Testis (tissue), 2 donors: ENCODE measurements at regions not wholly inside any gene's neighbourhood (a gene's known extent, or its start where the extent isn't known, plus 50 kb on each side); places are given as distances from the start of the nearest gene placed in this dataset.

Source experiments
- DNase-seq: peaks from one replicate; pipeline ENCODE4 v3.0.0-alpha.2; 2019
- H3K27ac ChIP-seq, 2 donors: fragments of 200-600 bp; sonication (generic); one replicate each; pipeline ENCODE4 v1.5.1; 2019
- H3K27me3 ChIP-seq: fragments of 200-600 bp; sonication (generic); one replicate; pipeline ENCODE4 v1.5.1; 2019
- H3K36me3 ChIP-seq: fragments of 200-600 bp; sonication (generic); one replicate; pipeline ENCODE4 v1.5.1; 2017; ENCODE audit warnings: low read depth; ENCODE audit errors: missing control alignments
- H3K4me1 ChIP-seq: fragments of 200-600 bp; sonication (generic); one replicate; pipeline ENCODE4 v1.5.1; 2019
- H3K4me3 ChIP-seq, 2 donors: fragments of 200-600 bp; sonication (generic); one replicate each; pipeline ENCODE4 v1.5.1; 2017 to 2019
- H3K9me3 ChIP-seq: fragments of 200-600 bp; sonication (generic); one replicate; pipeline ENCODE4 v1.5.1; 2017
- POLR2A ChIP-seq: fragments of 450-650 bp; IDR thresholded peaks from one replicate; pipeline ENCODE4 v1.6.1; 2017; ENCODE audit warnings: antibody characterized with exemption, mild to moderate bottlenecking, moderate library complexity
- WGBS, 2 donors: methylation state at CpG; one replicate each; pipeline ENCODE4 v1.1.5; 2018; 5-methylcytosine and 5-hydroxymethylcytosine counted together
- intact Hi-C: fragments of 100-400 bp; cut with DNase I; formaldehyde crosslinking; loops from one replicate; pipeline ENCODE4 v1.15.1; 2023; ENCODE audit warnings: low total_unique reads
- TF ChIP-seq, protein P1 (sequence below), 3 experiments: fragments of 450-650 bp in 2 of 3; fragments of 200-600 bp in 1 of 3; sonication (generic) in 1 of 3; IDR thresholded peaks; one replicate each; pipeline ENCODE4 v1.5.1; 2016 to 2019; ENCODE audit warnings: antibody characterized with exemption in 3 of 3, mild to moderate bottlenecking in 2 of 3, moderate library complexity in 1 of 3

DNA sequence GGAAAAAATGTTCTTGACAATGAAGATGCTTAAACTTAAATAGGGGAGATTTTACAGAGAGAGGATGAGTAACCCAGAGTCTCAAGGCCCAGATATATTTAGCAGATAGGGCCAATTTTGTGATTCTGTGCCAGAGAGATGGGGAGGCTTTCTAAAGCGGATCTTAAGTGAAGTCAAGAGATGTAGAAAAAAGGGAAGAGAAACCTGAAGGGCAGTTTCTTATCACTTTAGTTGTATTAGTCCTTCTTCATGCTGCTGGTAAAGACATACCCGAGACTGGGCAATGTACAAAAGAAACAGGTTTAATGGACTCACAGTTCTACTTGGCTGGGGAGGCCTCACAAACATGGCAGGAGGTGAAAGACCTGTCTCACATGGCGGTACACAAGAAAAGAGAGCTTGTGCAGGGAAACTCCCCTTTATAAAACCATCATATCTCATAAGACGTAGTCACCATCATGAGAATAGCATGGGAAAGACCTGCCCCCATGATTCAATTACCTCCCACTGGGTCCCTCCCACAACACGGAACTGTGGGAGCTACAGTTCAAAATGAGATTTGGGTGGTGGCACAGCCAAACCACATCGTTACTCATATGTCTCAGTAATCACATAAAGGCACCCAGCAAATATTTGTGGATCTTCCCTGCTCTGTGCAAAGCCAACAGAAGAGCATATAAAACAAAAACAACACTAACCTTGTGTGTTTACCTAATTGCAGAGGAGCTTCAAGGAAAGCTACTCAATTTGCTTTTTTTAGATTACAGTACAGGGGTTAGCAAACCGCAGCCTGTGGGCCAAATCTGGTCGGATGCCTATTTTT is 102.6 kb upstream of the MYCBP2 start:
- no peak for DNase-seq
- TF ChIP-seq, protein P1, sequence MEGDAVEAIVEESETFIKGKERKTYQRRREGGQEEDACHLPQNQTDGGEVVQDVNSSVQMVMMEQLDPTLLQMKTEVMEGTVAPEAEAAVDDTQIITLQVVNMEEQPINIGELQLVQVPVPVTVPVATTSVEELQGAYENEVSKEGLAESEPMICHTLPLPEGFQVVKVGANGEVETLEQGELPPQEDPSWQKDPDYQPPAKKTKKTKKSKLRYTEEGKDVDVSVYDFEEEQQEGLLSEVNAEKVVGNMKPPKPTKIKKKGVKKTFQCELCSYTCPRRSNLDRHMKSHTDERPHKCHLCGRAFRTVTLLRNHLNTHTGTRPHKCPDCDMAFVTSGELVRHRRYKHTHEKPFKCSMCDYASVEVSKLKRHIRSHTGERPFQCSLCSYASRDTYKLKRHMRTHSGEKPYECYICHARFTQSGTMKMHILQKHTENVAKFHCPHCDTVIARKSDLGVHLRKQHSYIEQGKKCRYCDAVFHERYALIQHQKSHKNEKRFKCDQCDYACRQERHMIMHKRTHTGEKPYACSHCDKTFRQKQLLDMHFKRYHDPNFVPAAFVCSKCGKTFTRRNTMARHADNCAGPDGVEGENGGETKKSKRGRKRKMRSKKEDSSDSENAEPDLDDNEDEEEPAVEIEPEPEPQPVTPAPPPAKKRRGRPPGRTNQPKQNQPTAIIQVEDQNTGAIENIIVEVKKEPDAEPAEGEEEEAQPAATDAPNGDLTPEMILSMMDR (IDR thresholded peaks at IDR 0.05), result no peak
- no peak for TF ChIP-seq POLR2A
- H3K27ac ChIP-seq, result no peak overlapping the region
- no peaks in the 10 kb centered on the region for H3K27me3 ChIP-seq
- H3K36me3 ChIP-seq, result no peaks in the 10 kb centered on the region
- H3K9me3 ChIP-seq, result no peaks in the 10 kb centered on the region
- no peak overlapping the region for H3K4me3 ChIP-seq
- WGBS, 2 donors, result 75 to 84% methylated on average over 8 of the region's 8 CpGs
- H3K4me1 ChIP-seq, result no peaks in the 10 kb centered on the region
- intact Hi-C loops, result no loop called here

DNA sequence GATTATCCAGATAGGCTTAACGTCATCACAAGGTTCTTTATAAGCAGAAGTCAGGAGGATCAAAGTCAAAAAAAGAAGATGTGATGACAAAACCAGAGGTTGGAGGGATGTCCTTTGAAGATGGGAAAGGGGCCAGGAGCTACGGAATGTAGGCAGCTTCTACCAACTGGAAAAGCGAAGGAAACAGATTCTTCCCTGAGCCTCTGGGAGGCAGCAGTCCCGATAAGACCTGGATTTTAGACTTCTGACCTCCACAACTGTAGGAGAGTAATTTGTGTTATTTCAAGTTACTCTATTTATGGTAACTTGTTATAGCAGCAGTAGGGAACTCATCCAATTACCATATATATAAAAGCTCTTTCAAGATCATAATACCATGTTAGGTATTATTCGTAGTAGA is 98.8 kb upstream of the MYCBP2 start:
- Histone ChIP-seq H3K27ac (no peak overlapping the region), H3K9me3 (no peaks in the 10 kb centered on the region), H3K4me3 (no peak overlapping the region), H3K36me3 (no peaks in the 10 kb centered on the region), H3K27me3 (no peaks in the 10 kb centered on the region), H3K4me1 (no peaks in the 10 kb centered on the region)
- no peak for DNase-seq
- intact Hi-C loops, result no loop called here
- no peak for TF ChIP-seq POLR2A
- TF ChIP-seq, protein P1 (IDR thresholded peaks at IDR 0.05), result no peak
- 74 to 89% methylated on average over 5 of the region's 5 CpGs for WGBS, 2 donors

DNA sequence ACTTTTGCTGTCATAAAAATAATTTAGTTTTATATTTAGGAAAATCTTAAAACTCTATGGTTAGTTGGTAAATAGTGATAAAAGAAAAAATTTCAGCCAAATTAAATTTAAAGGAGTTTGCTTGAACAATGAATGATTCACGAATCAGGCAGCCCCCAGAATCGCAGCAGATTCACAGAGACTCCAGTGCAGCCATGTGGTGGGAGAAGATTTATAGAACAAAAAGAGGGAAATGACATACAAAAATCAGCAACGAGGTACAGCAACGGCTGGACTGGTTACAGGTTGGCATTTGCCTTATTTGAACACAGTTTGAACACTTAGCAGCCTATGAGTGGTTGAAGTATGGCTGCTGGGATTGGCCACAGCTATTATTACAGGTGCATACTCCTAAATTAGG is 96.4 kb upstream of the MYCBP2 start:
- no peak for DNase-seq
- Histone ChIP-seq H3K27ac (no peak overlapping the region), H3K27me3 (no peaks in the 10 kb centered on the region), H3K36me3 (no peaks in the 10 kb centered on the region), H3K9me3 (no peaks in the 10 kb centered on the region), H3K4me1 (no peaks in the 10 kb centered on the region), H3K4me3 (no peak overlapping the region)
- intact Hi-C loops, result no loop called here
- TF ChIP-seq, protein P1 (IDR thresholded peaks at IDR 0.05), result no peak
- no peak for TF ChIP-seq POLR2A
- 54 to 61% methylated on average over 4 of the region's 4 CpGs for WGBS, 2 donors

DNA sequence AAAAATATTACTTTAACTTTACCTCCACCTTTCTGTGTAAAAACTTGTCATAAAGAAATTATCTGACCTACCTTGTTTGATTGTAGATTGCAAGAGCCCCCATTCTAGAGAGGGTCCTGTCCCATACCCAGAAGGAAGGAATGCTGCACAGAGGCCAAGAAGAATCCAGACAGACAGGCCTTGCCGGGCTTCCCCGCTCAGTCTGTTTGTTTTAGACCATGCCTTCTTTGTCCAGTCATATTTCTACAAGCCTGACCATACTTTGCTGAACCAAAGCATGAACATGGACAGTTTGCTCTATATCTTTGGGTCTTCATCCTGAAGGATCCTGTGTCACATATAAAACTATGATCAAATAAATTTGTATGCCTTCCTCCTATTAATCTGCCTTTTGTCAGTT is 95.8 kb upstream of the MYCBP2 start:
- TF ChIP-seq POLR2A, result no peak
- TF ChIP-seq, protein P1 (IDR thresholded peaks at IDR 0.05), result no peak
- Histone ChIP-seq H3K27ac (no peak overlapping the region), H3K36me3 (no peaks in the 10 kb centered on the region), H3K9me3 (no peaks in the 10 kb centered on the region), H3K27me3 (no peaks in the 10 kb centered on the region), H3K4me3 (no peak overlapping the region), H3K4me1 (no peaks in the 10 kb centered on the region)
- 87 to 93% methylated on average over 2 of the region's 2 CpGs for WGBS, 2 donors
- no peak for DNase-seq
- intact Hi-C loops, result no loop called here

DNA sequence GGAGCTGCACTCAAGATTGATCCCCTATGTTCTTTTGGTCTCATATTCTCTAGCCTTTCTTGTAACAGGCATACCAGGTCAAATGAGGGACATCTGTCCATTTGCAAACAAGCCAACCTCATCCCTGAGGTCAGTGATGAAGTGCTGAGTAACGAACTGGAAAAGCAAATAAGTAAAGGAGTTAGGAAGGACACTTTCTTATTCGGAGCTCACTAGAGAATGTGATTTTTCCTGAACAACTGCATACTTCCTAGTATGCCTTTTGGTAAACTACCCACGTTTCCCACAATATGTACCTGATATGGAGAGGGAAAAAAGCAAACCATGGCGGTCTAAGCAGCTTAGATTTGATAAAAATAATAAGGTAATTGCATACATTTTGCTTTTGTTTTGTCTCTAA is 91.0 kb upstream of the MYCBP2 start:
- no peaks in the 10 kb centered on the region for H3K4me1 ChIP-seq
- 52 to 66% methylated on average over 4 of the region's 4 CpGs for WGBS, 2 donors
- no peaks in the 10 kb centered on the region for H3K9me3 ChIP-seq
- no peak overlapping the region for H3K4me3 ChIP-seq
- no peak for TF ChIP-seq POLR2A
- TF ChIP-seq, protein P1 (IDR thresholded peaks at IDR 0.05), result no peak
- DNase-seq, result no peak
- intact Hi-C loops, result no loop called here
- H3K36me3 ChIP-seq, result no peaks in the 10 kb centered on the region
- H3K27ac ChIP-seq, result no peak overlapping the region
- H3K27me3 ChIP-seq, result no peaks in the 10 kb centered on the region
